GM12865 (cell line): ENCODE measurements at regions not wholly inside any gene's neighbourhood (a gene's known extent, or its start where the extent isn't known, plus 50 kb on each side); places are given as distances from the start of the nearest gene placed in this dataset.

ENCODE experiments used
- DNase-seq: peaks from one replicate; pipeline ENCODE4 v3.0.0; 2010; ENCODE audit warnings: low read depth
- H3K4me3 ChIP-seq: 2 replicates; pipeline ENCODE4 v1.5.1; 2011; ENCODE audit warnings: mild to moderate bottlenecking, low read depth, low read length, control low read depth
- TF ChIP-seq, protein P1 (sequence below): IDR thresholded peaks from 2 replicates; pipeline ENCODE4 v1.5.1; 2011; ENCODE audit warnings: low read length, control low read depth, low read depth, inconsistent platforms; ENCODE audit not compliant: insufficient read depth; ENCODE audit errors: missing control alignments

DNA sequence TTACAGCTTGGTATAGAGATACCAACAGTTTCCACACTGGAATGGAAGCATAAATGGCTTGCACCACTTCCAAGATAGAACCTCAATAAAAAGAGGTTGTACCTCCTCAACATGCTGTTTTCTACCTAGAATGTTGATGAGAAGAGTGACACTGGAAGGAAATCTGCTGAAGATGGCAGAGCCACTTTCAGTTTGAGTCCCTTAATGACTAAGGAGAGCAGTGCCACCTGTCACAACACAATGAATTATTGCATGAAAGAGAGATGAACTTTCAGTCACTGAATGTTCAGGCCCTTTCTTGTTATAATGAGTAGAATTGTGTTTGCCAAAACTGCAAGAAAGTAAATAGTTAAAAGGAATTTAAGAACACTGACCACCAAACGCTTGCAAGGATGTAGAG lies 958.5 kb downstream of the DTWD2 start:
- no peak for DNase-seq
- no peak overlapping the region for H3K4me3 ChIP-seq
- TF ChIP-seq, protein P1, sequence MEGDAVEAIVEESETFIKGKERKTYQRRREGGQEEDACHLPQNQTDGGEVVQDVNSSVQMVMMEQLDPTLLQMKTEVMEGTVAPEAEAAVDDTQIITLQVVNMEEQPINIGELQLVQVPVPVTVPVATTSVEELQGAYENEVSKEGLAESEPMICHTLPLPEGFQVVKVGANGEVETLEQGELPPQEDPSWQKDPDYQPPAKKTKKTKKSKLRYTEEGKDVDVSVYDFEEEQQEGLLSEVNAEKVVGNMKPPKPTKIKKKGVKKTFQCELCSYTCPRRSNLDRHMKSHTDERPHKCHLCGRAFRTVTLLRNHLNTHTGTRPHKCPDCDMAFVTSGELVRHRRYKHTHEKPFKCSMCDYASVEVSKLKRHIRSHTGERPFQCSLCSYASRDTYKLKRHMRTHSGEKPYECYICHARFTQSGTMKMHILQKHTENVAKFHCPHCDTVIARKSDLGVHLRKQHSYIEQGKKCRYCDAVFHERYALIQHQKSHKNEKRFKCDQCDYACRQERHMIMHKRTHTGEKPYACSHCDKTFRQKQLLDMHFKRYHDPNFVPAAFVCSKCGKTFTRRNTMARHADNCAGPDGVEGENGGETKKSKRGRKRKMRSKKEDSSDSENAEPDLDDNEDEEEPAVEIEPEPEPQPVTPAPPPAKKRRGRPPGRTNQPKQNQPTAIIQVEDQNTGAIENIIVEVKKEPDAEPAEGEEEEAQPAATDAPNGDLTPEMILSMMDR, result no peak

DNA sequence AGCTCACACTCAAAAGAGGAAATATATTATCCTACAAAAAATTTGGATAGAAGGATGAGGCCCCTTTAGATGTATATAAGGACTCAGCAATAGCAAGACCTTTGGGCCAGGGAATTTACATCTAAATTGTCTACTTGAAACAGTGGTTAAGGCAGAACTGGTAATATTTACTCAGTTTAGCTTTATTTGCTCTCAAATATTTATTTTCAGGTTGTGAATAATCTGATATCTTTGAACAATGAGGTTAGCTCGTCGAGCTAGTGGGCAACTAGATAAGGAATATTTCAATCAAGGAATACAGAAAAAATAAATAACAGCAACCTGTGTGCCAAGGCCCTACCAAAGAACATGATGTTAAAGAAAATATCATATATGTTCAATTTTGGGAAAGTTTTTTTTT lies 966.3 kb downstream of the DTWD2 start:
- DNase-seq, result no peak
- TF ChIP-seq, protein P1, result no peak
- H3K4me3 ChIP-seq, result no peak overlapping the region

DNA sequence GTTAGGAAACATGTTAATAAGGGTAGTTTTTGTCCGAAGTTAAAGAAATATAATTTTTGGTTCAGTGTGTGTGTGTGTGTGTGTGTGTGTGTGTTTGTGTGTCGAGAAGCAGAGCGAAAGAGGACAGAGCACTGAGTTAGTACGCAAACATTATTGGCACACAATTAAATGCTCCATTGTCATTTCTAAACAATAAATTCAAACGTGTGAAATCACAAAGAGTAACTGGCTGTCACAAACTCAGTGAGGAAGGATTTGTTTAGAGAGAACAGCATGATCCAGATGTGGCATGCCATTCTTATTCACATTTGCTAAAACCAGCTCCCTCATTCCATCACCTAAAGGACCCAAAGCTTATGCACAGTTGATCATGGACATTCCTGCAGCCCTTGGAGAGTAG lies 970.8 kb downstream of the DTWD2 start:
- H3K4me3 ChIP-seq, result no peak overlapping the region
- no peak for DNase-seq
- TF ChIP-seq, protein P1, result no peak

DNA sequence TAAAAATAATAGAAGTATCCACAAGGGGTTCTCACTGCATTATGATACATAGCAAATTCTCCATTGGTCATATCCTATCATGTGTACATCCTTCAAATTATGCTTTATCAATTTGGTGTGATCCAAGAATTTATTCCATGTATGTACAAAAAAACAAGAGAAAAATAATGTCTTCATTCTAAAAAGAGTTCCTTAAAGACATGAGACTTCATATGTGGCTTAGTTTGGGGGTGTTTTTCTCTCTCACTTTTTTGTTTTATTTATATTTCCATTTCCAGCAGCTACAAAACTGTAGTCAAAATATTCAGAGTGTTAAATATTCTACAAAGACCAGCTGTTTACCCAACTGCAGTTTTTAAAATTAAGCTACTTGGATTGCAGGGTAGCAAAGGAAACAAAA lies 972.0 kb downstream of the DTWD2 start:
- TF ChIP-seq, protein P1, result no peak
- no peak overlapping the region for H3K4me3 ChIP-seq
- DNase-seq, result no peak

DNA sequence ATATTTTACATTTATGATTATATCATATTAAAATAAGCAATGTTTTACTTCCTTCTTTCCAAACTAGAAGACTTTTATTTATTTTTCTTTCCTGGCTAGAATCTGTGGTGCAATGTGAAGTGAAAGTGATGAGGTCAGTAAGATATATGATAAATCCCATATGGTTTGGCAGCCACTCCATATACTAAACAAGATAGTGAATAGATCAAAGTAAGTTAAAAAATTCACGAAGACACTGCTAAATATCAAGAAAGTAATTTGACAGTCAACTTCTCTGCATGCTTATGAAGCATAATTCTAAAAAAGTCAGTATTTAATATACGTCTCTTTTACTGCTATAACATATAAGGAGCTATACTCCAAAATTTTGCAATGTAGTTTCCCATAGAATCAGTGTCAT lies 972.8 kb downstream of the DTWD2 start:
- DNase-seq, result no peak
- TF ChIP-seq, protein P1, result no peak
- H3K4me3 ChIP-seq, result no peak overlapping the region

DNA sequence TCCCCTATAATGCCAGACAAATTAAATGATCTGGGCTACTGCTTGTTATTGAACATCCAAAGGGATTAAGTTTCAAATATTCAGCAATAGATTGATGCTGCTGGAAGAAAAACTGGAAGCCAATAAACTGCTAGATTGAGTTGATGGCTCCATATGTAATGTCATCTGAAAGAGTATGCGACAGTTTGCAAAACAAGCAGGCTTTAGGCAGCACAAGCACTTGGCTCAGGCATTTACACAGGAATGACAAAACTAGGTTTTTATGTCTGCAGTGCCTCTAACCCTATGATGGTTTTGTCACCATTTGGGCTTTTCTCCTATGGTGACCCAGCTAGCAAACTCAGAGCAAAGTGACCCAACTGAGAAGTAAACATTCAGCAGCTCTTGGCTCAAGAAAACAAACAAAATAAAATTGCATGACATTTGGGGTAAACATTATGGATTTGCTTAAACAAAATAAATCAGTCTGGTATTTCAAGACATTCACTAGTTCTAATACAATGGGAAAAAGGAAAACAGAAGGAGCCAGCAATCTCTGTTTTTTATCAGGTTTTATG lies 978.5 kb downstream of the DTWD2 start:
- TF ChIP-seq, protein P1, result no peak
- no peak for DNase-seq
- H3K4me3 ChIP-seq, result no peak overlapping the region

DNA sequence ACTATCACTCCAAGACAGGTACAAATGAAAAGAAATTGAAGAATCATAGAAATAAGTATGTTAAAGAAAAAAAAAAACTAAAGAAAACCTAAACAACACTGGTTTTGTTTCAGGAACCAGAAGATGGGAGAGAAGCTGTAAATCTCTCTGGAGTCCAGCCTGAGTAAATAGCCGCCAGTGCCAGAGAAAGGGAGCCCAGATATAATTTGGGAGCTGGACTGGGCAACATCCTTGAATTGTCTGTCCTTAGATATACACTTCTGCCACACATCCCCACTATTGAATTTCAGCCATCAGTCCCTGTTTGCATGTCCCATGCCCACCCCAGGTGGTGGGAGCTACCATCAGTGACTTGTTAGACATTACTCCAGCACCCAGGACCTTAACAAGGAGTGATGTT lies 979.6 kb downstream of the DTWD2 start:
- TF ChIP-seq, protein P1, result no peak
- no peak for DNase-seq
- H3K4me3 ChIP-seq, result no peak overlapping the region
